H1 (cell line): ENCODE measurements at regions not wholly inside any gene's neighbourhood (a gene's known extent, or its start where the extent isn't known, plus 50 kb on each side); places are given as distances from the start of the nearest gene placed in this dataset.

Experiments used
- BACH1 ChIP-seq: IDR thresholded peaks from 2 replicates; pipeline ENCODE4 v1.6.1; 2012; ENCODE audit warnings: low read length, improper control_type of control experiment
- BCL11A ChIP-seq, 2 experiments: IDR thresholded peaks; one replicate each; pipeline ENCODE4 v1.6.1; 2011; ENCODE audit warnings: low read depth in 2 of 2, low read length in 2 of 2, mild to moderate bottlenecking in 2 of 2
- CBX5 ChIP-seq: fragments of 300-800, 300-1000 bp; sonication (generic); IDR thresholded peaks from 2 replicates; pipeline ENCODE4 v1.7.1; 2016; ENCODE audit warnings: antibody characterized with exemption, low read length, low read depth
- EP300 ChIP-seq, 2 experiments: IDR thresholded peaks; 1 replicate in 1 of 2; 2 replicates in 1 of 2; pipeline ENCODE4 v1.6.1; 2011 to 2012; ENCODE audit warnings: low read depth in 2 of 2, low read length in 2 of 2, mild to moderate bottlenecking in 2 of 2, borderline replicate concordance in 1 of 2, inconsistent platforms in 1 of 2, moderate library complexity in 1 of 2
- JUND ChIP-seq: IDR thresholded peaks from 2 replicates; pipeline ENCODE4 v1.6.1; 2011; ENCODE audit warnings: mild to moderate bottlenecking, improper control_type of control experiment, low read length
- POLR2A ChIP-seq, 2 experiments: IDR thresholded peaks; 1 replicate in 1 of 2; 2 replicates in 1 of 2; pipeline ENCODE4 v1.6.1; 2011; ENCODE audit warnings: low read depth in 2 of 2, low read length in 2 of 2, mild to moderate bottlenecking in 2 of 2; ENCODE audit errors: control extremely low read depth in 1 of 2
- POLR2AphosphoS5 ChIP-seq: IDR thresholded peaks from 2 replicates; pipeline ENCODE4 v1.6.1; 2011; ENCODE audit warnings: low read depth, low read length
- SIN3A ChIP-seq, 2 experiments: IDR thresholded peaks in 1 of 2; conservative IDR thresholded peaks in 1 of 2; 2 replicates each; pipeline ENCODE4 v1.6.1; 2011 to 2012; ENCODE audit warnings: low read length in 2 of 2, improper control_type of control experiment in 1 of 2, low read depth in 1 of 2, mild to moderate bottlenecking in 1 of 2
- SRF ChIP-seq: IDR thresholded peaks from 2 replicates; pipeline ENCODE4 v1.6.1; 2011; ENCODE audit warnings: mild to moderate bottlenecking, low read depth, low read length, moderate library complexity
- TBP ChIP-seq: IDR thresholded peaks from 2 replicates; pipeline ENCODE4 v1.6.1; 2011; ENCODE audit warnings: low read depth, low read length, improper control_type of control experiment
- TF ChIP-seq, protein P1 (sequence below), 3 experiments: IDR thresholded peaks; 1 replicate in 2 of 3; 2 replicates in 1 of 3; pipeline versions ENCODE4 v1.5.1 to v1.6.1; 2011; ENCODE audit warnings: low read length in 3 of 3, mild to moderate bottlenecking in 3 of 3, inconsistent platforms in 2 of 3, low read depth in 1 of 3, moderate library complexity in 1 of 3; ENCODE audit not compliant: insufficient read depth in 1 of 3; ENCODE audit errors: control extremely low read depth in 1 of 3
- TF ChIP-seq, protein P2 (sequence below): IDR thresholded peaks from 2 replicates; pipeline ENCODE4 v1.6.1; 2012; ENCODE audit warnings: low read length, inconsistent platforms

DNA sequence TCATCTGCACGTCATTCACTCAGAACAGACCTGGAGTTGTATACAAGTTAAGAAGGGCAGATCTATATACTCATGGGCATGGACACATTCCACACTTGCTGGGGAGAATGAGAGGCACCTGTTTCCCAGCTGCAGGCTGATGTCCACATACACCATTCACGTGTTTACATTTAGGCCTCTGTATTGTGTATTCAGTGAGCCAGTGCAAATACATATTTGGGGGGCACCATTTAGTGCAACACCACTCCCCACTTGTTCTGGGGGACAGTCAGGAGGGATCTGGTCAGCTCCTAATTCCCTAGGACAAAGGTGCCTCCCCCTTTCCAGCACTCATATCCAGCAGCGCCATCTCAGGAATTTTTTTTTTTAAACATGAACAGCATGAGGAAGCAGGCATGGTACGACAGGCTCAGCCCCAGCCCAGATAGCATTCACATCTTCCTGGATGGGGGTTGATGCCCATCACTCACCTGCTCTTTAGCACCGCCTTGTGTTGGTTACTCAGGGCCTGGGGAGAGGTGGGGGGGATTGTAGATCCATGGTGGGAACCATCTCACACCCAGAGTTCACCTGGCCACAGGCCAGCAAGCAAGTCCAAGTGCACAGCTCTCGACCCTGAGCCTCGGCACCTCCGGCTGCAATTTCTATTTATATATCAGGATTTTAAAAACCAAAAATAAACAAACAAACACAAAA is 56.9 kb upstream of the ZNF254 start:
- TF ChIP-seq EP300 (IDR thresholded peaks at IDR 0.05; ENCODE audit: borderline replicate concordance in 1 of 2, low read depth in 2 of 2, low read length in 2 of 2) (no peak), POLR2A (IDR thresholded peaks at IDR 0.05; ENCODE audit: control extremely low read depth in 1 of 2, low read depth in 2 of 2, low read length in 2 of 2) (no peak), BACH1 (no peak), SRF (no peak), BCL11A (IDR thresholded peaks at IDR 0.05; ENCODE audit: low read depth in 2 of 2, low read length in 2 of 2) (no peak), SIN3A (conservative IDR thresholded peaks at IDR 0.05 in 1 of 2, IDR thresholded peaks at IDR 0.05 in 1 of 2; ENCODE audit: low read depth in 1 of 2, low read length in 2 of 2) (no peak), JUND (no peak), TBP (no peak), CBX5 (no peak), POLR2AphosphoS5 (no peak)
- TF ChIP-seq, protein P1, sequence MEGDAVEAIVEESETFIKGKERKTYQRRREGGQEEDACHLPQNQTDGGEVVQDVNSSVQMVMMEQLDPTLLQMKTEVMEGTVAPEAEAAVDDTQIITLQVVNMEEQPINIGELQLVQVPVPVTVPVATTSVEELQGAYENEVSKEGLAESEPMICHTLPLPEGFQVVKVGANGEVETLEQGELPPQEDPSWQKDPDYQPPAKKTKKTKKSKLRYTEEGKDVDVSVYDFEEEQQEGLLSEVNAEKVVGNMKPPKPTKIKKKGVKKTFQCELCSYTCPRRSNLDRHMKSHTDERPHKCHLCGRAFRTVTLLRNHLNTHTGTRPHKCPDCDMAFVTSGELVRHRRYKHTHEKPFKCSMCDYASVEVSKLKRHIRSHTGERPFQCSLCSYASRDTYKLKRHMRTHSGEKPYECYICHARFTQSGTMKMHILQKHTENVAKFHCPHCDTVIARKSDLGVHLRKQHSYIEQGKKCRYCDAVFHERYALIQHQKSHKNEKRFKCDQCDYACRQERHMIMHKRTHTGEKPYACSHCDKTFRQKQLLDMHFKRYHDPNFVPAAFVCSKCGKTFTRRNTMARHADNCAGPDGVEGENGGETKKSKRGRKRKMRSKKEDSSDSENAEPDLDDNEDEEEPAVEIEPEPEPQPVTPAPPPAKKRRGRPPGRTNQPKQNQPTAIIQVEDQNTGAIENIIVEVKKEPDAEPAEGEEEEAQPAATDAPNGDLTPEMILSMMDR (IDR thresholded peaks at IDR 0.05; ENCODE audit: control extremely low read depth in 1 of 3, insufficient read depth in 1 of 3, low read depth in 1 of 3, low read length in 3 of 3): peak in 1 of 3 experiments; percentile 26; a peak in 1 of 4 replicates
- TF ChIP-seq, protein P2, sequence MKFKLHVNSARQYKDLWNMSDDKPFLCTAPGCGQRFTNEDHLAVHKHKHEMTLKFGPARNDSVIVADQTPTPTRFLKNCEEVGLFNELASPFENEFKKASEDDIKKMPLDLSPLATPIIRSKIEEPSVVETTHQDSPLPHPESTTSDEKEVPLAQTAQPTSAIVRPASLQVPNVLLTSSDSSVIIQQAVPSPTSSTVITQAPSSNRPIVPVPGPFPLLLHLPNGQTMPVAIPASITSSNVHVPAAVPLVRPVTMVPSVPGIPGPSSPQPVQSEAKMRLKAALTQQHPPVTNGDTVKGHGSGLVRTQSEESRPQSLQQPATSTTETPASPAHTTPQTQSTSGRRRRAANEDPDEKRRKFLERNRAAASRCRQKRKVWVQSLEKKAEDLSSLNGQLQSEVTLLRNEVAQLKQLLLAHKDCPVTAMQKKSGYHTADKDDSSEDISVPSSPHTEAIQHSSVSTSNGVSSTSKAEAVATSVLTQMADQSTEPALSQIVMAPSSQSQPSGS: no peak
